ENCODE measurements at regions not wholly inside any gene's neighbourhood (a gene's known extent, or its start where the extent isn't known, plus 50 kb on each side); places are given as distances from the start of the nearest gene placed in this dataset.
"Not testable (repeated sequence)": the region's sequence is repeated elsewhere in the genome, so short reads cannot be mapped to it uniquely, and the experiment has no call there.

- Mint-ChIP-seq H3K27ac (no peak overlapping the region), H3K4me1 (ENCODE audit: low read depth) (no peaks in the 10 kb centered on the region), H3K36me3 (ENCODE audit: low read depth) (no peaks in the 10 kb centered on the region), H3K4me3 (no peak overlapping the region), H3K9me3 (no peaks in the 10 kb centered on the region), H3K27me3 (ENCODE audit: low read depth) (no peaks in the 10 kb centered on the region)
- intact Hi-C loops (cut with micrococcal nuclease), result no loop called here
- DNase-seq, result no peak
- CTCF ChIA-PET, result no interaction called here
Measured at GRCh38 chr7:119288416-119288815, 984.6 kb upstream of the KCND2 start.

- H3K4me3 Mint-ChIP-seq; H3K27me3 Mint-ChIP-seq (ENCODE audit: low read depth); intact Hi-C loops (cut with micrococcal nuclease); H3K27ac Mint-ChIP-seq; DNase-seq; H3K4me1 Mint-ChIP-seq (ENCODE audit: low read depth); H3K9me3 Mint-ChIP-seq; H3K36me3 Mint-ChIP-seq (ENCODE audit: low read depth); CTCF ChIA-PET: not testable (repeated sequence)
Measured at GRCh38 chr7:119300341-119300740, 972.6 kb upstream of the KCND2 start.

- peaks cover 1% of the 10 kb centered on the region for H3K9me3 Mint-ChIP-seq
- no peaks in the 10 kb centered on the region for H3K4me1 Mint-ChIP-seq (ENCODE audit: low read depth)
- no peaks in the 10 kb centered on the region for H3K27me3 Mint-ChIP-seq (ENCODE audit: low read depth)
- CTCF ChIA-PET, result no interaction called here
- no peak overlapping the region for H3K4me3 Mint-ChIP-seq
- intact Hi-C loops (cut with micrococcal nuclease), result no loop called here
- DNase-seq, result no peak
- H3K36me3 Mint-ChIP-seq (ENCODE audit: low read depth), result no peaks in the 10 kb centered on the region
- H3K27ac Mint-ChIP-seq, result no peak overlapping the region
Measured at GRCh38 chr7:119320316-119320715, 952.7 kb upstream of the KCND2 start.

- Mint-ChIP-seq H3K36me3 (ENCODE audit: low read depth) (no peaks in the 10 kb centered on the region), H3K27me3 (ENCODE audit: low read depth) (no peaks in the 10 kb centered on the region), H3K4me1 (ENCODE audit: low read depth) (no peaks in the 10 kb centered on the region), H3K4me3 (no peak overlapping the region), H3K27ac (no peak overlapping the region), H3K9me3 (peaks cover 13% of the 10 kb centered on the region)
- intact Hi-C loops (cut with micrococcal nuclease), result no loop called here
- DNase-seq, result no peak
- CTCF ChIA-PET, result interaction anchor here (0.7 kb wide), 1 partner anchor 57 kb away, joined by 3 read pairs; no protein-coding TSS in a partner anchor
Measured at GRCh38 chr7:119329715-119330114, 943.3 kb upstream of the KCND2 start.

GRCh38 chr7:119335405-119335804, 937.6 kb upstream of the KCND2 start:
- Mint-ChIP-seq H3K27me3 (ENCODE audit: low read depth) (no peaks in the 10 kb centered on the region), H3K36me3 (ENCODE audit: low read depth) (no peaks in the 10 kb centered on the region), H3K9me3 (peaks cover 8% of the 10 kb centered on the region), H3K4me3 (no peak overlapping the region), H3K27ac (no peak overlapping the region), H3K4me1 (ENCODE audit: low read depth) (no peaks in the 10 kb centered on the region)
- no peak for DNase-seq
- intact Hi-C loops (cut with micrococcal nuclease), result no loop called here
- CTCF ChIA-PET, result no interaction called here

GRCh38 chr7:119341822-119342221, 931.2 kb upstream of the KCND2 start:
- H3K4me1 Mint-ChIP-seq (ENCODE audit: low read depth), result no peaks in the 10 kb centered on the region
- no peaks in the 10 kb centered on the region for H3K36me3 Mint-ChIP-seq (ENCODE audit: low read depth)
- no peak overlapping the region for H3K4me3 Mint-ChIP-seq
- no peak overlapping the region for H3K27ac Mint-ChIP-seq
- no peak for DNase-seq
- H3K9me3 Mint-ChIP-seq, result peaks cover 16% of the 10 kb centered on the region
- H3K27me3 Mint-ChIP-seq (ENCODE audit: low read depth), result no peaks in the 10 kb centered on the region
- intact Hi-C loops (cut with micrococcal nuclease), result no loop called here
- CTCF ChIA-PET, result no interaction called here

- CTCF ChIA-PET, result no interaction called here
- H3K27ac Mint-ChIP-seq, result no peak overlapping the region
- H3K36me3 Mint-ChIP-seq (ENCODE audit: low read depth), result no peaks in the 10 kb centered on the region
- H3K27me3 Mint-ChIP-seq (ENCODE audit: low read depth), result no peaks in the 10 kb centered on the region
- no peak overlapping the region for H3K4me3 Mint-ChIP-seq
- intact Hi-C loops (cut with micrococcal nuclease), result no loop called here
- H3K9me3 Mint-ChIP-seq, result peaks cover 18% of the 10 kb centered on the region
- no peaks in the 10 kb centered on the region for H3K4me1 Mint-ChIP-seq (ENCODE audit: low read depth)
- DNase-seq, result no peak
Measured at GRCh38 chr7:119343289-119343688, 929.7 kb upstream of the KCND2 start.

- Mint-ChIP-seq H3K4me1 (ENCODE audit: low read depth) (no peaks in the 10 kb centered on the region), H3K4me3 (no peak overlapping the region), H3K36me3 (ENCODE audit: low read depth) (no peaks in the 10 kb centered on the region), H3K9me3 (peaks cover 19% of the 10 kb centered on the region), H3K27ac (no peak overlapping the region), H3K27me3 (ENCODE audit: low read depth) (no peaks in the 10 kb centered on the region)
- intact Hi-C loops (cut with micrococcal nuclease), result no loop called here
- no peak for DNase-seq
- CTCF ChIA-PET, result no interaction called here
Measured at GRCh38 chr7:119344466-119344865, 928.5 kb upstream of the KCND2 start.

GRCh38 chr7:119348491-119348890, 924.5 kb upstream of the KCND2 start:
- intact Hi-C loops (cut with micrococcal nuclease), result no loop called here
- peaks cover 12% of the 10 kb centered on the region for H3K9me3 Mint-ChIP-seq
- H3K27me3 Mint-ChIP-seq (ENCODE audit: low read depth), result no peaks in the 10 kb centered on the region
- no peaks in the 10 kb centered on the region for H3K36me3 Mint-ChIP-seq (ENCODE audit: low read depth)
- no peak for DNase-seq
- H3K4me3 Mint-ChIP-seq, result no peak overlapping the region
- no peak overlapping the region for H3K27ac Mint-ChIP-seq
- H3K4me1 Mint-ChIP-seq (ENCODE audit: low read depth), result no peaks in the 10 kb centered on the region
- CTCF ChIA-PET, result no interaction called here

- Mint-ChIP-seq H3K36me3 (ENCODE audit: low read depth) (no peaks in the 10 kb centered on the region), H3K4me3 (no peak overlapping the region), H3K9me3 (peaks cover 12% of the 10 kb centered on the region), H3K27ac (no peak overlapping the region), H3K27me3 (ENCODE audit: low read depth) (no peaks in the 10 kb centered on the region), H3K4me1 (ENCODE audit: low read depth) (no peaks in the 10 kb centered on the region)
- intact Hi-C loops (cut with micrococcal nuclease), result no loop called here
- DNase-seq, result no peak
- CTCF ChIA-PET, result no interaction called here
Measured at GRCh38 chr7:119350334-119350733, 922.6 kb upstream of the KCND2 start.

GRCh38 chr7:119351320-119351719, 921.7 kb upstream of the KCND2 start:
- no peaks in the 10 kb centered on the region for H3K27me3 Mint-ChIP-seq (ENCODE audit: low read depth)
- DNase-seq, result no peak
- no peaks in the 10 kb centered on the region for H3K4me1 Mint-ChIP-seq (ENCODE audit: low read depth)
- peaks cover 6% of the 10 kb centered on the region for H3K9me3 Mint-ChIP-seq
- H3K4me3 Mint-ChIP-seq, result no peak overlapping the region
- no peaks in the 10 kb centered on the region for H3K36me3 Mint-ChIP-seq (ENCODE audit: low read depth)
- CTCF ChIA-PET, result no interaction called here
- no peak overlapping the region for H3K27ac Mint-ChIP-seq
- intact Hi-C loops (cut with micrococcal nuclease), result no loop called here

- intact Hi-C loops (cut with micrococcal nuclease), result no loop called here
- CTCF ChIA-PET, result no interaction called here
- H3K36me3 Mint-ChIP-seq (ENCODE audit: low read depth), result no peaks in the 10 kb centered on the region
- H3K27me3 Mint-ChIP-seq (ENCODE audit: low read depth), result no peaks in the 10 kb centered on the region
- H3K4me1 Mint-ChIP-seq (ENCODE audit: low read depth), result no peaks in the 10 kb centered on the region
- H3K4me3 Mint-ChIP-seq, result no peak overlapping the region
- peaks cover 8% of the 10 kb centered on the region for H3K9me3 Mint-ChIP-seq
- no peak for DNase-seq
- H3K27ac Mint-ChIP-seq, result no peak overlapping the region
Measured at GRCh38 chr7:119374436-119374835, 898.5 kb upstream of the KCND2 start.

GRCh38 chr7:119377861-119378260, 895.1 kb upstream of the KCND2 start:
- CTCF ChIA-PET, result no interaction called here
- DNase-seq, result no peak
- Mint-ChIP-seq H3K4me1 (ENCODE audit: low read depth) (no peaks in the 10 kb centered on the region), H3K9me3 (peaks cover 3% of the 10 kb centered on the region), H3K4me3 (no peak overlapping the region), H3K27ac (no peak overlapping the region), H3K36me3 (ENCODE audit: low read depth) (no peaks in the 10 kb centered on the region), H3K27me3 (ENCODE audit: low read depth) (no peaks in the 10 kb centered on the region)
- intact Hi-C loops (cut with micrococcal nuclease), result no loop called here

- DNase-seq, result no peak
- no peaks in the 10 kb centered on the region for H3K36me3 Mint-ChIP-seq (ENCODE audit: low read depth)
- no peaks in the 10 kb centered on the region for H3K27me3 Mint-ChIP-seq (ENCODE audit: low read depth)
- no peaks in the 10 kb centered on the region for H3K4me1 Mint-ChIP-seq (ENCODE audit: low read depth)
- intact Hi-C loops (cut with micrococcal nuclease), result no loop called here
- CTCF ChIA-PET, result no interaction called here
- H3K27ac Mint-ChIP-seq, result no peak overlapping the region
- peaks cover 2% of the 10 kb centered on the region for H3K9me3 Mint-ChIP-seq
- H3K4me3 Mint-ChIP-seq, result no peak overlapping the region
Measured at GRCh38 chr7:119382726-119383125, 890.2 kb upstream of the KCND2 start.
